ENCODE measurements at regions not wholly inside any gene's neighbourhood (a gene's known extent, or its start where the extent isn't known, plus 50 kb on each side); places are given as distances from the start of the nearest gene placed in this dataset.
A peak's percentile ranks its signal among the peaks of the same experiment; 100 is the strongest.
"Not testable (repeated sequence)": the region's sequence is repeated elsewhere in the genome, so short reads cannot be mapped to it uniquely, and the experiment has no call there.

- no peak for DNase-seq (ENCODE audit: low read depth)
These were observed 126.7 kb upstream of the BTG1 start for GRCh38 chr12:92272061-92272964.

GRCh38 chr12:92271341-92271740 is 125.7 kb upstream of the BTG1 start:
- no peak for DNase-seq (ENCODE audit: low read depth)

- no peak for DNase-seq (ENCODE audit: low read depth)
These were observed 124.9 kb upstream of the BTG1 start for GRCh38 chr12:92270521-92270920.

- DNase-seq (ENCODE audit: low read depth), result no peak
These were observed 123.3 kb upstream of the BTG1 start for GRCh38 chr12:92268946-92269345.

- no peak for DNase-seq (ENCODE audit: low read depth)
These were observed 116.0 kb upstream of the BTG1 start for GRCh38 chr12:92261692-92262091.

- no peak for DNase-seq (ENCODE audit: low read depth)
These were observed 115.4 kb upstream of the BTG1 start for GRCh38 chr12:92261071-92261470.

GRCh38 chr12:92259696-92260251 is 114.1 kb upstream of the BTG1 start:
- DNase-seq (ENCODE audit: low read depth), result no peak

- no peak for DNase-seq (ENCODE audit: low read depth)
These were observed 113.6 kb upstream of the BTG1 start for GRCh38 chr12:92259291-92259690.

GRCh38 chr12:92257261-92257660 is 111.6 kb upstream of the BTG1 start:
- DNase-seq (ENCODE audit: low read depth), result no peak

GRCh38 chr12:92255741-92256140 is 110.1 kb upstream of the BTG1 start:
- no peak for DNase-seq (ENCODE audit: low read depth)

- DNase-seq (ENCODE audit: low read depth), result no peak
These were observed 107.7 kb upstream of the BTG1 start for GRCh38 chr12:92253301-92253700.

- DNase-seq (ENCODE audit: low read depth), result no peak
These were observed 103.3 kb upstream of the BTG1 start for GRCh38 chr12:92248977-92249376.

- DNase-seq (ENCODE audit: low read depth), result peak; percentile 91
These were observed 98.4 kb upstream of the BTG1 start for GRCh38 chr12:92244036-92244435.

GRCh38 chr12:92242907-92243306 is 97.3 kb upstream of the BTG1 start:
- peak; percentile 97 for DNase-seq (ENCODE audit: low read depth)

GRCh38 chr12:92237762-92238523 is 92.3 kb upstream of the BTG1 start:
- DNase-seq (ENCODE audit: low read depth), result no peak

GRCh38 chr12:92237262-92237661 is 91.6 kb upstream of the BTG1 start:
- DNase-seq (ENCODE audit: low read depth), result no peak

GRCh38 chr12:92235703-92236472 is 90.2 kb upstream of the BTG1 start:
- no peak for DNase-seq (ENCODE audit: low read depth)

- no peak for DNase-seq (ENCODE audit: low read depth)
These were observed 88.9 kb upstream of the BTG1 start for GRCh38 chr12:92234533-92234932.

GRCh38 chr12:92233346-92234015 is 87.8 kb upstream of the BTG1 start:
- no peak for DNase-seq (ENCODE audit: low read depth)

GRCh38 chr12:92232371-92232932 is 86.8 kb upstream of the BTG1 start:
- not testable (repeated sequence) for DNase-seq (ENCODE audit: low read depth)

- DNase-seq (ENCODE audit: low read depth), result peak; percentile 72
These were observed 86.3 kb upstream of the BTG1 start for GRCh38 chr12:92231945-92232344.
